Neural cell (in vitro differentiated cells): ENCODE measurements at regions not wholly inside any gene's neighbourhood (a gene's known extent, or its start where the extent isn't known, plus 50 kb on each side); places are given as distances from the start of the nearest gene placed in this dataset.

ENCODE experiments used
- H2AFZ ChIP-seq: fragments of 200-600, 300-800 bp; sonication (generic), shearing (Covaris generic); 2 replicates; pipeline ENCODE4 v1.6.0; 2014; ENCODE audit warnings: low read depth, mild to moderate bottlenecking, antibody characterized with exemption, low read length, moderate library complexity
- H3F3A ChIP-seq: fragments of 200-600 bp; shearing (Covaris generic); 2 replicates; pipeline ENCODE4 v1.6.1; 2016; ENCODE audit warnings: mild to moderate bottlenecking, moderate library complexity, mixed read lengths, antibody characterized with exemption, low read length; ENCODE audit not compliant: insufficient read depth, poor library complexity, severe bottlenecking
- H3K27ac ChIP-seq: fragments of 200-600, 300-800 bp; sonication (generic), shearing (Covaris generic); 2 replicates; pipeline ENCODE4 v1.5.1; 2014; ENCODE audit warnings: mild to moderate bottlenecking, low read length, moderate library complexity
- H3K27me3 ChIP-seq: fragments of 300-800, 200-600 bp; sonication (generic), shearing (Covaris generic); 2 replicates; pipeline ENCODE4 v1.6.0; 2014; ENCODE audit warnings: mild to moderate bottlenecking, low read depth, low read length, moderate library complexity; ENCODE audit not compliant: insufficient read depth
- H3K36me3 ChIP-seq: fragments of 300-800, 200-600 bp; sonication (generic), shearing (Covaris generic); 2 replicates; pipeline ENCODE4 v1.5.1; 2014; ENCODE audit warnings: mild to moderate bottlenecking, antibody characterized with exemption, low read length, moderate library complexity; ENCODE audit not compliant: insufficient read depth
- H3K4me2 ChIP-seq: fragments of 300-800, 200-600 bp; sonication (generic), shearing (Covaris generic); 2 replicates; pipeline ENCODE4 v1.6.0; 2014; ENCODE audit warnings: mild to moderate bottlenecking, low read length
- H3K4me3 ChIP-seq: fragments of 300-800, 200-600 bp; sonication (generic), shearing (Covaris generic); 2 replicates; pipeline ENCODE4 v1.5.1; 2014; ENCODE audit warnings: mild to moderate bottlenecking, low read length, moderate library complexity
- H3K79me2 ChIP-seq: fragments of 200-600 bp; shearing (Covaris generic); replicated peaks from 2 replicates; pipeline ENCODE4 v1.6.0; 2014; ENCODE audit warnings: mild to moderate bottlenecking, low read length, moderate library complexity; ENCODE audit not compliant: insufficient read depth
- H3K9ac ChIP-seq: fragments of 300-800, 200-600 bp; sonication (generic), shearing (Covaris generic); 2 replicates; pipeline ENCODE4 v1.6.1; 2016; ENCODE audit warnings: mild to moderate bottlenecking, low read length, mixed read lengths
- H3K9me2 ChIP-seq: fragments of 200-600 bp; shearing (Covaris generic); 2 replicates; pipeline ENCODE4 v1.6.1; 2016; ENCODE audit warnings: mild to moderate bottlenecking, low read length, mixed read lengths; ENCODE audit not compliant: insufficient read depth
- H3K9me3 ChIP-seq: fragments of 200-600, 300-800 bp; sonication (generic), shearing (Covaris generic); 2 replicates; pipeline ENCODE4 v1.6.1; 2016; ENCODE audit warnings: mild to moderate bottlenecking, mixed run types, low read length, moderate library complexity, mixed read lengths
- H4K20me1 ChIP-seq: fragments of 200-600 bp; shearing (Covaris generic); 2 replicates; pipeline ENCODE4 v1.6.1; 2016; ENCODE audit warnings: mild to moderate bottlenecking, mixed run types; ENCODE audit not compliant: insufficient read depth
- CTCF ChIP-seq: fragments of 450-650 bp; IDR thresholded peaks from 2 replicates; pipeline ENCODE4 v1.5.1; 2014; ENCODE audit warnings: antibody characterized with exemption, mild to moderate bottlenecking, moderate library complexity; ENCODE audit not compliant: poor library complexity, severe bottlenecking
- EP300 ChIP-seq: fragments of 450-650 bp; conservative IDR thresholded peaks from 2 replicates; pipeline ENCODE4 v1.6.1; 2014; ENCODE audit warnings: antibody characterized with exemption, mild to moderate bottlenecking, moderate library complexity; ENCODE audit not compliant: poor library complexity, severe bottlenecking
- EZH2 ChIP-seq: fragments of 200-600, 300-800 bp; shearing (Covaris generic), sonication (generic); IDR thresholded peaks from 2 replicates; pipeline ENCODE4 v1.6.1; 2014; ENCODE audit warnings: antibody characterized with exemption, low read length, borderline replicate concordance, mild to moderate bottlenecking; ENCODE audit not compliant: insufficient read depth, poor library complexity, severe bottlenecking
- MXI1 ChIP-seq: fragments of 450-650 bp; conservative IDR thresholded peaks from 2 replicates; pipeline ENCODE4 v1.6.1; 2014; ENCODE audit warnings: antibody characterized with exemption, mild to moderate bottlenecking; ENCODE audit not compliant: poor library complexity, severe bottlenecking
- POLR2AphosphoS5 ChIP-seq: IDR thresholded peaks from 2 replicates; pipeline ENCODE4 v1.6.1; 2012
- RAD21 ChIP-seq: fragments of 450-650 bp; conservative IDR thresholded peaks from 2 replicates; pipeline ENCODE4 v1.6.1; 2014; ENCODE audit warnings: antibody characterized with exemption, mild to moderate bottlenecking, moderate library complexity
- REST ChIP-seq: IDR thresholded peaks from 2 replicates; pipeline ENCODE4 v1.6.1; 2012; ENCODE audit warnings: borderline replicate concordance
- SMC3 ChIP-seq: fragments of 450-650 bp; conservative IDR thresholded peaks from 2 replicates; pipeline ENCODE4 v1.6.1; 2014; ENCODE audit warnings: antibody characterized with exemption, mild to moderate bottlenecking, moderate library complexity; ENCODE audit not compliant: poor library complexity
- TAF1 ChIP-seq: IDR thresholded peaks from 2 replicates; pipeline ENCODE4 v1.6.1; 2012; ENCODE audit warnings: low read depth

GRCh38 chr1:191483988-191484387, 674.3 kb upstream of the RGS18 start:
- TF ChIP-seq CTCF (no peak), REST (no peak), POLR2AphosphoS5 (no peak), TAF1 (no peak), MXI1 (no peak), RAD21 (no peak), EP300 (no peak), SMC3 (no peak), EZH2 (no peak)
- Histone ChIP-seq H3K4me2 (no peak overlapping the region), H2AFZ (no peak overlapping the region), H3K79me2 (no peaks in the 10 kb centered on the region), H3K9ac (no peak overlapping the region), H3K9me2 (no peaks in the 10 kb centered on the region), H3K27ac (no peak overlapping the region), H4K20me1 (no peaks in the 10 kb centered on the region), H3K27me3 (no peaks in the 10 kb centered on the region), H3K9me3 (peaks cover 7% of the 10 kb centered on the region), H3K36me3 (no peaks in the 10 kb centered on the region), H3F3A (no peaks in the 10 kb centered on the region), H3K4me3 (no peak overlapping the region)

- Histone ChIP-seq H2AFZ (no peak overlapping the region), H4K20me1 (no peaks in the 10 kb centered on the region), H3K9ac (no peak overlapping the region), H3K9me3 (peaks cover 7% of the 10 kb centered on the region), H3K9me2 (no peaks in the 10 kb centered on the region), H3K36me3 (no peaks in the 10 kb centered on the region), H3K79me2 (no peaks in the 10 kb centered on the region), H3K4me2 (no peak overlapping the region), H3F3A (no peaks in the 10 kb centered on the region), H3K27ac (no peak overlapping the region), H3K27me3 (no peaks in the 10 kb centered on the region), H3K4me3 (no peak overlapping the region)
- no peak for TF ChIP-seq MXI1
- TF ChIP-seq EP300 = no peak
- no peak for TF ChIP-seq CTCF
- TF ChIP-seq REST = no peak
- TF ChIP-seq EZH2 = no peak
- TF ChIP-seq TAF1 = no peak
- no peak for TF ChIP-seq RAD21
These were observed 668.0 kb upstream of the RGS18 start for GRCh38 chr1:191490303-191490702.
